Ascending aorta (tissue), 2 donors: ENCODE measurements at regions not wholly inside any gene's neighbourhood (a gene's known extent, or its start where the extent isn't known, plus 50 kb on each side); places are given as distances from the start of the nearest gene placed in this dataset.

Experiments
- DNase-seq, 2 donors: peaks; one replicate each; pipeline ENCODE4 v3.0.0-alpha.2; 2019; ENCODE audit warnings: low spot score in 2 of 2
- H3K27ac ChIP-seq, 2 donors: fragments of 200-600 bp; sonication (generic); one replicate each; pipeline ENCODE4 v1.5.1; 2016 to 2017; ENCODE audit warnings: mild to moderate bottlenecking in 1 of 2
- H3K27me3 ChIP-seq: fragments of 200-600 bp; sonication (generic); one replicate; pipeline ENCODE4 v1.5.1; 2017
- H3K36me3 ChIP-seq, 2 donors: fragments of 200-600 bp; sonication (generic); one replicate each; pipeline ENCODE4 v1.5.1; 2016
- H3K4me1 ChIP-seq, 2 donors: fragments of 200-600 bp; sonication (generic); one replicate each; pipeline ENCODE4 v1.5.1; 2016 to 2017; ENCODE audit warnings: mild to moderate bottlenecking in 1 of 2
- H3K4me3 ChIP-seq, 2 donors: fragments of 200-600 bp; sonication (generic); one replicate each; pipeline ENCODE4 v1.5.1; 2016 to 2017; ENCODE audit warnings: mild to moderate bottlenecking in 1 of 2
- H3K9me3 ChIP-seq, 2 donors: fragments of 200-600 bp; sonication (generic); one replicate each; pipeline ENCODE4 v1.5.1; 2016
- CTCF ChIP-seq, 3 experiments: fragments of 200-600 bp in 2 of 3; fragments of 450-650 bp in 1 of 3; sonication (generic) in 2 of 3; IDR thresholded peaks; one replicate each; pipeline ENCODE4 v1.5.1; 2016 to 2019; ENCODE audit warnings: antibody characterized with exemption in 3 of 3, mild to moderate bottlenecking in 1 of 3, moderate library complexity in 1 of 3
- intact Hi-C: fragments of 100-400 bp; cut with DNase I; formaldehyde crosslinking; loops from one replicate; pipeline ENCODE4 v1.15.1; 2023

- Histone ChIP-seq H3K27ac (no peak overlapping the region), H3K4me1 (no peaks in the 10 kb centered on the region), H3K4me3 (no peak overlapping the region), H3K36me3 (no peaks in the 10 kb centered on the region), H3K9me3 (no peaks in the 10 kb centered on the region), H3K27me3 (no peaks in the 10 kb centered on the region)
- intact Hi-C loops = no loop called here
- no peak for TF ChIP-seq CTCF (IDR thresholded peaks at IDR 0.05)
- DNase-seq = no peak
Measured at GRCh38 chr12:105839629-105840127, 299.1 kb downstream of the NUAK1 start.

- no peak for TF ChIP-seq CTCF (IDR thresholded peaks at IDR 0.05)
- intact Hi-C loops = no loop called here
- Histone ChIP-seq H3K36me3 (no peaks in the 10 kb centered on the region), H3K4me3 (no peak overlapping the region), H3K27ac (no peak overlapping the region), H3K9me3 (no peaks in the 10 kb centered on the region), H3K4me1 (no peaks in the 10 kb centered on the region), H3K27me3 (no peaks in the 10 kb centered on the region)
- no peak for DNase-seq
Measured at GRCh38 chr12:105840384-105840783, 298.4 kb downstream of the NUAK1 start.

GRCh38 chr12:105841840-105842239 lies 296.9 kb downstream of the NUAK1 start:
- Histone ChIP-seq H3K9me3 (no peaks in the 10 kb centered on the region), H3K4me3 (no peak overlapping the region), H3K36me3 (no peaks in the 10 kb centered on the region), H3K27ac (no peak overlapping the region), H3K27me3 (no peaks in the 10 kb centered on the region), H3K4me1 (no peaks in the 10 kb centered on the region)
- intact Hi-C loops = no loop called here
- DNase-seq = no peak
- TF ChIP-seq CTCF (IDR thresholded peaks at IDR 0.05) = no peak

- no peaks in the 10 kb centered on the region for H3K27me3 ChIP-seq
- DNase-seq = no peak
- H3K27ac ChIP-seq = no peak overlapping the region
- no peak for TF ChIP-seq CTCF (IDR thresholded peaks at IDR 0.05)
- no peaks in the 10 kb centered on the region for H3K36me3 ChIP-seq
- intact Hi-C loops = no loop called here
- H3K4me3 ChIP-seq = no peak overlapping the region
- no peaks in the 10 kb centered on the region for H3K9me3 ChIP-seq
- H3K4me1 ChIP-seq = no peaks in the 10 kb centered on the region
Measured at GRCh38 chr12:105843561-105843960, 295.2 kb downstream of the NUAK1 start.

- no peaks in the 10 kb centered on the region for H3K36me3 ChIP-seq
- no peak overlapping the region for H3K27ac ChIP-seq
- no peak overlapping the region for H3K4me3 ChIP-seq
- H3K27me3 ChIP-seq = no peaks in the 10 kb centered on the region
- H3K9me3 ChIP-seq = no peaks in the 10 kb centered on the region
- TF ChIP-seq CTCF (IDR thresholded peaks at IDR 0.05) = no peak
- intact Hi-C loops = no loop called here
- no peak for DNase-seq
- no peaks in the 10 kb centered on the region for H3K4me1 ChIP-seq
Measured at GRCh38 chr12:105843986-105844760, 294.6 kb downstream of the NUAK1 start.
